HG03025 (cell line): ENCODE measurements at regions not wholly inside any gene's neighbourhood (a gene's known extent, or its start where the extent isn't known, plus 50 kb on each side); places are given as distances from the start of the nearest gene placed in this dataset.

ENCODE experiments used
- ATAC-seq: cut with Tn5 transposase; IDR thresholded peaks from one replicate; pipeline ENCODE4 v1.9.1; 2021; ENCODE audit warnings: mild to moderate bottlenecking, moderate library complexity; ENCODE audit not compliant: unreplicated experiment, low FRiP score

GRCh38 chr17:77306790-77307478 is 166.2 kb downstream of the SEC14L1 start:
- ATAC-seq: no peak

- no peak for ATAC-seq
These were observed 166.9 kb downstream of the SEC14L1 start for GRCh38 chr17:77307479-77308198.

- no peak for ATAC-seq
These were observed 168.3 kb downstream of the SEC14L1 start for GRCh38 chr17:77308861-77309726.

- no peak for ATAC-seq
These were observed 169.6 kb downstream of the SEC14L1 start for GRCh38 chr17:77310336-77310735.

GRCh38 chr17:77311371-77311981 is 170.7 kb downstream of the SEC14L1 start:
- no peak for ATAC-seq

GRCh38 chr17:77312061-77312701 is 171.4 kb downstream of the SEC14L1 start:
- no peak for ATAC-seq

- no peak for ATAC-seq
These were observed 172.2 kb downstream of the SEC14L1 start for GRCh38 chr17:77312786-77313599.

GRCh38 chr17:77313831-77314230 is 173.1 kb downstream of the SEC14L1 start:
- ATAC-seq: no peak

DNA sequence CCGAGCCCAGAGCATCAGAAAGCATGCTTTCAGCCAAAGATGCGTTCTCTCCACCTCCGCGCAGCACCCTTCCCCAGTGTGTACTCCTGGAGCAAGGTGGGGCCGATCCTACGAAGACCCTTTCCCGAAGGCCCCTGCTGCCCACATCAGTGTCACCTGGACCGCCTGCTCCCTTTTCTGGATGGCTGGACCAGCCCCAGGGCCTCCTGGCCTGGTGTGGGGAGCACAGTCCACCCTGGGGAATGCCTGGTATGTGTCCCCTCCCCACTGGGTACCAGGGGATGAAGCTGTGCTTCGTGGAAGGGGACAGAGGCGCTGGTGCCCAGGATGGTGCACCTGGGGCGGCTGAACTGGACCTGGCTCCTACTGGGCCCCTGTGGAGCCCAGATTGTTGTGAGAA is 173.8 kb downstream of the SEC14L1 start:
- no peak for ATAC-seq

DNA sequence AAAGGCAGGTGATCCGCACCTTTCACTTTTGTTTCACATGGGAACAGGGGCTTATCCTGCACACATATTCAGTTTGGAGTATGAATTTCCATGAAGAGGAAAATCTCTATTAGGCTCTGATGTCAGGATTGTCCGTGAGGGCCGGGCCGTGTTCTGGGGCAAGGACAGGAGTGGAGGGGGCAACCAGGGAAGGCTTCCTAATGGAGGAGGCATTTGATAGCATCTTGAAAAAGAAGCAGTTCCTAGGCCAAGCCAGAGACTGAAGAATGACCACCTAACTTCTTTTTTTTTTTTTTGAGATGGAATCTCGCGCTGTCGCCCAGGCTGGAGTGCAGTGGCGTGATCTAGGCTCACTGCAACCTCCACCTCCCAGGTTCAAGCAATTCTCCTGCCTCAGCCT is 174.2 kb downstream of the SEC14L1 start:
- ATAC-seq: no peak

DNA sequence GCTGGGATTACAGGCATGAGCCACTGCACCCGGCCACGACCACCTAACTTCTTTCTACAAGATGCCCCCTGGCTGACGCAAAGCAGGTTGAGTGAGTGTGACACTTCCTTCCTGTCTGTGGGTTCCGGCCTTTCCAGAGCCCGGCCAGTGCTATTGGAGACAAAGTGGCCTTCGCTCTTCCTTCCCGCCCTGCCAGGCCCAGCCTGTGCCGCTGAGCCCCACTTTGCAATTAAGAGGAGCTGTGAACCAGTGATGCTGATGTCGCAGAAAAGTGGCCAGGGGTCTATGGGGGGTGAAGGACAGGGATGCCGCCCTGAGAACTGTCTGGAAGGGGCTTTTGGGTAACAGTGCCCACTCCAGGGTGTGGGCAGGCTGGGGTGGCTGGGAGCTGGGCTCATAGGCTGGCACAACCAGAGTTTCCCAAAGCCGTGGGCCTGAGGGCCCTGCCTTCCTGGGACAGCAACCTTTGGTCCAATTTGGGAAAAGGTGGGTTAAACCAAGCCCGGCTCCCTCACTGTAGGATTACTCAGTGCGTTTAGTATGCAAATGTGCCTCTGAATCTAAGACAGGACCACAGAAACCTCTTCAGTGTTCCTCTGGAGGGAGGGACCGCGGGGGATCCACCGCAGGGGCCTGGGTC is 174.9 kb downstream of the SEC14L1 start:
- ATAC-seq: no peak

GRCh38 chr17:77316191-77316641 is 175.4 kb downstream of the SEC14L1 start:
- ATAC-seq: no peak

- no peak for ATAC-seq
These were observed 175.9 kb downstream of the SEC14L1 start for GRCh38 chr17:77316651-77317050.

- no peak for ATAC-seq
These were observed 176.5 kb downstream of the SEC14L1 start for GRCh38 chr17:77317091-77317750.

DNA sequence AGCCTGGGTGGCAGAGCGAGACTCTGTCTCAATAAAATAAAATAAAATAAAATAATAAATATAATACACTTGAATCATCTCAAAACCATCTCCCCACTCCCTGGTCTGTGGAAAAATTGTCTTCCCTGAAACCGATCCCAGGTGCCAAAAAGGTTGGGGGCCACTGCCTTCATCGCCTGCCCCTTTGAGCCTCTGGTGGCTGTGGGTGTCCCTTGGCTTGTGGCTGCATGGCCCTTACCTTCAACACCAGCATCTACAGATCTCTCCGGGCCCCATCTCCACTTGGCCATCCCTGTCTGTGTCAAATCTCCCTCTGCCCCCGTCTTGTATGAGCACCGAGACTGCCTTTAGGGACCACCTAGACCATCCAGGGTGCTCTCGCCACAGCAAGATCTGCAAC is 177.3 kb downstream of the SEC14L1 start:
- no peak for ATAC-seq

DNA sequence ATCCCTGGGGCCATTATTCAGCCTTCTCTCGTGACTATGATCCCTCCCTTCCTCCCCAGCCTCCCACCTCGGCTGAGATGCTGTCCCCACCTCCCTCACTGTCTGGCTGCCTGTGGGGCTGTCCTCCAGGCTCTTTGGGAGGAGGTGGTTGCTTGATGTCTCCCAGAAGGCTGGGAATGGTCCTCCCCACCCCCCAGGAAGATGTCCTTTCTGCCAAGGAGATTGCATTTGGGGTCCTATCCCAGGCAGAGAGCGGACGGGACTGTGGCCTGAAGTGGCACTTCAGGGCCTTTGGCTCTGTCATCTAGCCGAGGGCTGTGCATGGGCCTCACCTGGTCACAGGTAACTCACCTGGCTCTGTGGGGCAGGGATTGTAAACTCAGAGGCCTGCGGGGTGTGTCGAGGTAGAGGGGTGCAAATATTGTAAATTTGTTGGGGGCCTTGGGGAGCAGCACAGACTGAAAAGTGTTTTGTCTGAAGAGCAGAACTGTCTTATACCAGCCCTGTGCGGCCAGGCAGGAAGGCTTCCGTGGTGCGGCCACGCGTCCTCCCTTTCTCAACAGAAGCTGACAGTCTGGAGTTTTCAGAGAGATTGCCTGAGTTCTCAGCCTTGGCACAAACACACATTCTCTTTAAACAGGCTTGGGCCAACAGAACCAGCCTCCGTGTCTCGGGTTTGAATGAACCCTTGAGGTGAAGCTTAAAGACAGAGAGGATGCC is 177.9 kb downstream of the SEC14L1 start:
- ATAC-seq: no peak

DNA sequence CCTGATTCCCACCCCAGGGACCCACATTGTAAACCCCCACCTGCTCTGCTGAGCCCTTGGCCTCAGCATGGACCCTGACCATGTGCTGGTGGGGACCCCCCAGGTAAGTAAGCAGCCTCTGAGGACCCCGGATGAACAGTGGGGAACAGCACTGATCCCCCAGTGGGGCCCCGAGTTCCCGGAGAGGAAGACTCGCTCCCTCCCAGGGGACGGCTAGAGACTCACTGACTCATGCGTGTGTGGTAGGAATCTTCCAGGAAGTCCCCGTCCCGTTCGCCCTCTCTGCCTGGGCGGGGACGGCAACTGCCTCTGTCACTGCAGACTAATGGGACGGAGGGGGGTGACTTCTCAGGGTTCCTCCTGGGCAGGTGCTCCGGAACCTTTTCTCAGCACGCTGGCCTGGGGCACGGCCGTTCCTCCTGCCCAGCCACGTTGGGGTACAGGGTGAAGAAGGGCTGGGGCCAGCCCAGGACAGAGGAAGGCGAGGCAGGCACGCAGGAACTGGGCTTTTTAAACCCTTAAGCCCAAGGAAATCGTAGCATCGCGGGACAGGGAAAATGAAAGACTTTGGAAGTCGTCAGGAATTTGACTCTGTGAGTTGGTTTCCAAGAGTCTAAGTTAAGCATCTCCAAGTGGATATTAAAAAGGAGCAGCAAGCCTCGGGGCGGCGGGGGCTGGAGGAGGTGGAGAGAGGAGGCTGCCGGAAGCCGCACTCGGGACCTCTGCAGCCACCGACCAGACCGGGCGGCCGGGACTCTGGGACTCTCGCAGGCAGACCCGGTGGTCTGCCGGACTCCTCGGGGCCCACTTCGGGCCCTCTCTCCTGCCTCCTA is 178.7 kb downstream of the SEC14L1 start:
- no peak for ATAC-seq
